Esophagus muscularis mucosa (tissue), 4 donors: ENCODE measurements at regions not wholly inside any gene's neighbourhood (a gene's known extent, or its start where the extent isn't known, plus 50 kb on each side); places are given as distances from the start of the nearest gene placed in this dataset.

Experiments
- DNase-seq: peaks from one replicate; pipeline ENCODE4 v3.0.0-alpha.2; 2017; ENCODE audit errors: extremely low spot score
- H3K27ac ChIP-seq, 4 donors: fragments of 200-600 bp; sonication (generic); replicated peaks in 1 of 4; 1 replicate in 3 of 4; 2 replicates in 1 of 4; pipeline ENCODE4 v1.5.1; 2016 to 2019; ENCODE audit warnings: mild to moderate bottlenecking in 1 of 4
- H3K27me3 ChIP-seq, 4 donors: fragments of 200-600 bp; sonication (generic); one replicate each; pipeline versions ENCODE4 v1.5.1 to v1.6.0; 2016 to 2019
- H3K36me3 ChIP-seq, 4 donors: fragments of 200-600 bp; sonication (generic); one replicate each; pipeline ENCODE4 v1.5.1; 2016 to 2019
- H3K4me1 ChIP-seq, 4 donors: fragments of 200-600 bp; sonication (generic); one replicate each; pipeline ENCODE4 v1.5.1; 2016 to 2019
- H3K4me3 ChIP-seq, 4 donors: fragments of 200-600 bp; sonication (generic); 1 replicate in 2 of 4; 2 replicates in 2 of 4; pipeline ENCODE4 v1.5.1; 2016 to 2019; ENCODE audit warnings: mild to moderate bottlenecking in 4 of 4, moderate library complexity in 1 of 4
- H3K9me3 ChIP-seq, 4 donors: fragments of 200-600 bp; sonication (generic); 1 replicate in 3 of 4; 2 replicates in 1 of 4; pipeline ENCODE4 v1.5.1; 2016 to 2019
- CTCF ChIP-seq, 3 experiments: fragments of 200-600 bp in 2 of 3; fragments of 450-650 bp in 1 of 3; sonication (generic) in 2 of 3; IDR thresholded peaks; one replicate each; pipeline ENCODE4 v1.5.1; 2017 to 2019; ENCODE audit warnings: antibody characterized with exemption in 3 of 3, mild to moderate bottlenecking in 2 of 3, moderate library complexity in 1 of 3
- EP300 ChIP-seq: sonication (generic); formaldehyde crosslinking; IDR thresholded peaks from one replicate; pipeline ENCODE4 v1.6.1; 2017; ENCODE audit warnings: antibody characterized with exemption
- POLR2A ChIP-seq: fragments of 450-650 bp; IDR thresholded peaks from one replicate; pipeline ENCODE4 v1.6.1; 2017; ENCODE audit warnings: antibody characterized with exemption, moderate library complexity, mild to moderate bottlenecking, low read depth
- POLR2AphosphoS5 ChIP-seq, 2 donors: sonication (generic); formaldehyde crosslinking; IDR thresholded peaks; one replicate each; pipeline ENCODE4 v1.6.1; 2017; ENCODE audit warnings: antibody characterized with exemption in 2 of 2
- WGBS: methylation state at CpG from one replicate; pipeline ENCODE4 v1.1.5; 2018; 5-methylcytosine and 5-hydroxymethylcytosine counted together
- intact Hi-C: fragments of 100-400 bp; cut with DNase I; formaldehyde crosslinking; loops from one replicate; pipeline ENCODE4 v1.15.1; 2023

GRCh38 chr3:175989161-175989560, 1130.0 kb downstream of the NAALADL2 start:
- TF ChIP-seq EP300: no peak
- TF ChIP-seq CTCF (IDR thresholded peaks at IDR 0.05): no peak
- no peak for TF ChIP-seq POLR2AphosphoS5 (IDR thresholded peaks at IDR 0.05)
- no peak for TF ChIP-seq POLR2A
- H3K9me3 ChIP-seq: peaks cover 0 to 14% (median 4%) of the 10 kb centered on the region in 4 donors
- H3K36me3 ChIP-seq: no peaks in the 10 kb centered on the region
- 100% methylated on average over 2 of the region's 2 CpGs for WGBS
- no peaks in the 10 kb centered on the region for H3K27me3 ChIP-seq
- DNase-seq: no peak
- no peak overlapping the region for H3K27ac ChIP-seq
- no peaks in the 10 kb centered on the region for H3K4me1 ChIP-seq
- intact Hi-C loops: no loop called here
- H3K4me3 ChIP-seq: no peak overlapping the region

GRCh38 chr3:175988401-175988800, 1129.3 kb downstream of the NAALADL2 start:
- no peak for DNase-seq
- WGBS: 88% methylated on average over 1 of the region's 1 CpG
- H3K27ac ChIP-seq: no peak overlapping the region
- TF ChIP-seq EP300: no peak
- TF ChIP-seq POLR2AphosphoS5 (IDR thresholded peaks at IDR 0.05): no peak
- TF ChIP-seq POLR2A: no peak
- TF ChIP-seq CTCF (IDR thresholded peaks at IDR 0.05): no peak
- no peaks in the 10 kb centered on the region for H3K27me3 ChIP-seq
- intact Hi-C loops: no loop called here
- H3K36me3 ChIP-seq: no peaks in the 10 kb centered on the region
- H3K4me1 ChIP-seq: no peaks in the 10 kb centered on the region
- peaks cover 0 to 14% (median 4%) of the 10 kb centered on the region in 4 donors for H3K9me3 ChIP-seq
- no peak overlapping the region for H3K4me3 ChIP-seq

- Histone ChIP-seq H3K36me3 (no peaks in the 10 kb centered on the region), H3K4me1 (no peaks in the 10 kb centered on the region), H3K27me3 (no peaks in the 10 kb centered on the region), H3K27ac (no peak overlapping the region), H3K9me3 (peaks cover 0 to 14% (median 4%) of the 10 kb centered on the region in 4 donors), H3K4me3 (no peak overlapping the region)
- no peak for DNase-seq
- no peak for TF ChIP-seq POLR2AphosphoS5 (IDR thresholded peaks at IDR 0.05)
- TF ChIP-seq EP300: no peak
- TF ChIP-seq CTCF (IDR thresholded peaks at IDR 0.05): no peak
- TF ChIP-seq POLR2A: no peak
- intact Hi-C loops: no loop called here
- WGBS: 66% methylated on average over 1 of the region's 1 CpG
Measured at GRCh38 chr3:175985781-175986180, 1126.6 kb downstream of the NAALADL2 start.

- Histone ChIP-seq H3K27me3 (no peaks in the 10 kb centered on the region), H3K36me3 (no peaks in the 10 kb centered on the region), H3K4me1 (no peaks in the 10 kb centered on the region), H3K4me3 (no peak overlapping the region), H3K27ac (no peak overlapping the region), H3K9me3 (peaks cover 0 to 14% (median 4%) of the 10 kb centered on the region in 4 donors)
- intact Hi-C loops: no loop called here
- TF ChIP-seq POLR2AphosphoS5 (IDR thresholded peaks at IDR 0.05) (no peak), EP300 (no peak), CTCF (IDR thresholded peaks at IDR 0.05) (no peak), POLR2A (no peak)
- DNase-seq: no peak
- WGBS: 81% methylated on average over 1 of the region's 1 CpG
Measured at GRCh38 chr3:175983379-175983778, 1124.2 kb downstream of the NAALADL2 start.

GRCh38 chr3:175980486-175981090, 1121.5 kb downstream of the NAALADL2 start:
- Histone ChIP-seq H3K4me1 (no peaks in the 10 kb centered on the region), H3K4me3 (no peak overlapping the region), H3K36me3 (no peaks in the 10 kb centered on the region), H3K9me3 (no peaks in the 10 kb centered on the region), H3K27me3 (no peaks in the 10 kb centered on the region), H3K27ac (no peak overlapping the region)
- intact Hi-C loops: no loop called here
- TF ChIP-seq CTCF (IDR thresholded peaks at IDR 0.05): no peak
- TF ChIP-seq POLR2A: no peak
- TF ChIP-seq POLR2AphosphoS5 (IDR thresholded peaks at IDR 0.05): no peak
- TF ChIP-seq EP300: no peak
- DNase-seq: no peak
- 69% methylated on average over 2 of the region's 2 CpGs for WGBS
